ENCODE measurements at regions not wholly inside any gene's neighbourhood (a gene's known extent, or its start where the extent isn't known, plus 50 kb on each side); places are given as distances from the start of the nearest gene placed in this dataset.

- Histone ChIP-seq H3K27ac (no peak overlapping the region), H3K4me1 (no peaks in the 10 kb centered on the region), H3K9me3 (no peaks in the 10 kb centered on the region), H3K27me3 (no peaks in the 10 kb centered on the region), H3K36me3 (no peaks in the 10 kb centered on the region), H3K4me3 (no peak overlapping the region)
- DNase-seq (no peak), ATAC-seq (no peak)
- intact Hi-C loops (cut with DNase I): no loop called here
- TF ChIP-seq CTCF (IDR thresholded peaks at IDR 0.05): no peak
Observed at GRCh38 chr17:33934696-33935095, 320.4 kb upstream of the CCL2 start.

GRCh38 chr17:33935822-33936221, 319.3 kb upstream of the CCL2 start:
- Histone ChIP-seq H3K4me1 (no peaks in the 10 kb centered on the region), H3K4me3 (no peak overlapping the region), H3K27ac (no peak overlapping the region), H3K27me3 (no peaks in the 10 kb centered on the region), H3K9me3 (no peaks in the 10 kb centered on the region), H3K36me3 (no peaks in the 10 kb centered on the region)
- intact Hi-C loops (cut with DNase I): no loop called here
- TF ChIP-seq CTCF (IDR thresholded peaks at IDR 0.05): no peak
- DNase-seq (no peak), ATAC-seq (no peak)

- Histone ChIP-seq H3K4me3 (no peak overlapping the region), H3K27ac (no peak overlapping the region), H3K4me1 (no peaks in the 10 kb centered on the region), H3K9me3 (no peaks in the 10 kb centered on the region), H3K36me3 (no peaks in the 10 kb centered on the region), H3K27me3 (no peaks in the 10 kb centered on the region)
- intact Hi-C loops (cut with DNase I): no loop called here
- ATAC-seq: no peak
- no peak for TF ChIP-seq CTCF (IDR thresholded peaks at IDR 0.05)
- no peak for DNase-seq
Observed at GRCh38 chr17:33936764-33937163, 318.3 kb upstream of the CCL2 start.

GRCh38 chr17:33939959-33940358, 315.1 kb upstream of the CCL2 start:
- intact Hi-C loops (cut with DNase I): no loop called here
- H3K36me3 ChIP-seq: no peaks in the 10 kb centered on the region
- no peak for ATAC-seq
- TF ChIP-seq CTCF (IDR thresholded peaks at IDR 0.05): no peak
- H3K27ac ChIP-seq: no peak overlapping the region
- no peaks in the 10 kb centered on the region for H3K9me3 ChIP-seq
- H3K4me1 ChIP-seq: no peaks in the 10 kb centered on the region
- H3K4me3 ChIP-seq: no peak overlapping the region
- DNase-seq: no peak
- H3K27me3 ChIP-seq: peaks cover 0 to 5% of the 10 kb centered on the region in 2 donors

- peaks cover 0 to 5% of the 10 kb centered on the region in 2 donors for H3K27me3 ChIP-seq
- H3K27ac ChIP-seq: no peak overlapping the region
- no peak for TF ChIP-seq CTCF (IDR thresholded peaks at IDR 0.05)
- intact Hi-C loops (cut with DNase I): no loop called here
- no peaks in the 10 kb centered on the region for H3K36me3 ChIP-seq
- no peak for ATAC-seq
- no peaks in the 10 kb centered on the region for H3K4me1 ChIP-seq
- H3K4me3 ChIP-seq: no peak overlapping the region
- H3K9me3 ChIP-seq: no peaks in the 10 kb centered on the region
- no peak for DNase-seq
Observed at GRCh38 chr17:33940769-33941370, 314.2 kb upstream of the CCL2 start.

All from left lung (tissue), 4 donors.